CD4-positive, alpha-beta T cell (primary cell): ENCODE measurements at regions not wholly inside any gene's neighbourhood (a gene's known extent, or its start where the extent isn't known, plus 50 kb on each side); places are given as distances from the start of the nearest gene placed in this dataset.

ENCODE experiments used
- ATAC-seq: fragments of 200-7000 bp; cut with Tn5 transposase; one replicate; pipeline ENCODE4 v1.10.0; 2022; ENCODE audit warnings: mild to moderate bottlenecking; ENCODE audit not compliant: poor library complexity
- CTCF ChIA-PET: fragments of 350-600 bp; sonication (Branson Sonifier 250); formaldehyde crosslinking; loops from one replicate; lab custom pipeline; 2021; ENCODE audit warnings: antibody characterized with exemption, inconsistent platforms; lab: Charles Lee
- POLR2A ChIA-PET: fragments of 350-600 bp; sonication (Branson Sonifier 250); formaldehyde crosslinking; loops from one replicate; lab custom pipeline; 2021; ENCODE audit warnings: antibody characterized with exemption, inconsistent platforms; lab: Charles Lee
- DNase-seq, 14 experiments: peaks; one replicate each; pipeline ENCODE4 v3.0.0-alpha.2; 2013 to 2020; ENCODE audit warnings: mixed read lengths in 2 of 14
- H3K27ac ChIP-seq, 2 donors: one replicate each; pipeline versions ENCODE4 v1.5.1 to v1.7.0; 2013; ENCODE audit warnings: low read length in 2 of 2, low read depth in 1 of 2, mild to moderate bottlenecking in 1 of 2
- H3K27me3 ChIP-seq, 2 experiments: 1 replicate in 1 of 2; 2 replicates in 1 of 2; pipeline versions ENCODE4 v1.6.1 to v1.7.0; 2013; ENCODE audit warnings: low read length in 2 of 2, control low read depth in 1 of 2, mild to moderate bottlenecking in 1 of 2, moderate library complexity in 1 of 2; ENCODE audit not compliant: insufficient read depth in 2 of 2, control insufficient read depth in 1 of 2
- H3K36me3 ChIP-seq: one replicate; pipeline ENCODE4 v1.6.1; 2013; ENCODE audit warnings: low read length, control low read depth; ENCODE audit not compliant: insufficient read depth
- H3K4me1 ChIP-seq: one replicate; pipeline ENCODE4 v1.6.1; 2013; ENCODE audit warnings: low read length, control low read depth; ENCODE audit not compliant: insufficient read depth
- H3K4me3 ChIP-seq: one replicate; pipeline ENCODE4 v1.5.1; 2013; ENCODE audit warnings: mild to moderate bottlenecking, low read length, moderate library complexity
- H3K9me3 ChIP-seq, 2 experiments: 1 replicate in 1 of 2; 2 replicates in 1 of 2; pipeline versions ENCODE4 v1.6.1 to v1.7.0; 2013; ENCODE audit warnings: low read length in 2 of 2, mild to moderate bottlenecking in 2 of 2, control low read depth in 1 of 2, moderate library complexity in 1 of 2; ENCODE audit not compliant: control insufficient read depth in 1 of 2, insufficient read depth in 1 of 2
- H3K27ac Mint-ChIP-seq: one replicate; pipeline ENCODE4 v1.8.0; 2020; ENCODE audit warnings: mixed read lengths
- H3K27me3 Mint-ChIP-seq: one replicate; pipeline ENCODE4 v1.8.0; 2021; ENCODE audit warnings: mixed read lengths
- H3K36me3 Mint-ChIP-seq: one replicate; pipeline ENCODE4 v1.8.0; 2021; ENCODE audit warnings: low read depth, mixed read lengths
- H3K4me1 Mint-ChIP-seq: one replicate; pipeline ENCODE4 v1.8.0; 2021; ENCODE audit warnings: low read depth, mixed read lengths
- H3K4me3 Mint-ChIP-seq: one replicate; pipeline ENCODE4 v1.8.0; 2020; ENCODE audit warnings: mild to moderate bottlenecking, mixed read lengths
- H3K9me3 Mint-ChIP-seq: one replicate; pipeline ENCODE4 v1.8.0; 2020; ENCODE audit warnings: mixed read lengths
- CTCF ChIP-seq: fragments of 200-600 bp; IDR thresholded peaks from one replicate; pipeline ENCODE4 v1.8.0; 2022; ENCODE audit warnings: antibody characterized with exemption, mild to moderate bottlenecking
- intact Hi-C, 2 experiments: fragments of 100-400 bp; cut with DNase I in 1 of 2; cut with micrococcal nuclease in 1 of 2; formaldehyde crosslinking; loops; one replicate each; pipeline versions ENCODE4 v1.15.1 to v1.9.0; 2023 to 2025; cut with DNase I, micrococcal nuclease

GRCh38 chr2:140061240-140061639, 1281.0 kb upstream of the NXPH2 start:
- no peaks in the 10 kb centered on the region for H3K4me1 Mint-ChIP-seq
- ChIA-PET POLR2A (no interaction called here), CTCF (no interaction called here)
- ATAC-seq (no peak), DNase-seq (no peak)
- H3K27me3 Mint-ChIP-seq = no peaks in the 10 kb centered on the region
- Histone ChIP-seq H3K4me3 (no peak overlapping the region), H3K36me3 (no peaks in the 10 kb centered on the region), H3K9me3 (peaks cover 0 to 6% of the 10 kb centered on the region in 2 experiments), H3K4me1 (no peaks in the 10 kb centered on the region), H3K27me3 (no peaks in the 10 kb centered on the region), H3K27ac (no peak overlapping the region)
- no peak for TF ChIP-seq CTCF
- H3K27ac Mint-ChIP-seq = no peak overlapping the region
- no peaks in the 10 kb centered on the region for H3K36me3 Mint-ChIP-seq
- peaks cover 22% of the 10 kb centered on the region for H3K9me3 Mint-ChIP-seq
- H3K4me3 Mint-ChIP-seq = no peak overlapping the region
- intact Hi-C loops = no loop called here

GRCh38 chr2:140057928-140058327, 1277.7 kb upstream of the NXPH2 start:
- no peaks in the 10 kb centered on the region for H3K4me1 Mint-ChIP-seq
- Histone ChIP-seq H3K4me3 (no peak overlapping the region), H3K4me1 (no peaks in the 10 kb centered on the region), H3K36me3 (no peaks in the 10 kb centered on the region), H3K27ac (no peak overlapping the region), H3K27me3 (no peaks in the 10 kb centered on the region), H3K9me3 (peaks cover 0 to 6% of the 10 kb centered on the region in 2 experiments)
- no peak overlapping the region for H3K27ac Mint-ChIP-seq
- ChIA-PET POLR2A (no interaction called here), CTCF (no interaction called here)
- H3K27me3 Mint-ChIP-seq = no peaks in the 10 kb centered on the region
- no peak overlapping the region for H3K4me3 Mint-ChIP-seq
- H3K36me3 Mint-ChIP-seq = no peaks in the 10 kb centered on the region
- no peak for ATAC-seq
- H3K9me3 Mint-ChIP-seq = peaks cover 21% of the 10 kb centered on the region
- TF ChIP-seq CTCF = no peak
- DNase-seq = no peak
- intact Hi-C loops = no loop called here

GRCh38 chr2:140041811-140042210, 1261.6 kb upstream of the NXPH2 start:
- H3K27ac Mint-ChIP-seq = no peak overlapping the region
- Histone ChIP-seq H3K4me3 (no peak overlapping the region), H3K27me3 (no peaks in the 10 kb centered on the region), H3K9me3 (peaks cover 0 to 8% of the 10 kb centered on the region in 2 experiments), H3K36me3 (no peaks in the 10 kb centered on the region), H3K4me1 (no peaks in the 10 kb centered on the region), H3K27ac (no peak overlapping the region)
- no peaks in the 10 kb centered on the region for H3K36me3 Mint-ChIP-seq
- POLR2A ChIA-PET = no interaction called here
- no peak overlapping the region for H3K4me3 Mint-ChIP-seq
- H3K9me3 Mint-ChIP-seq = peaks cover 16% of the 10 kb centered on the region
- no peaks in the 10 kb centered on the region for H3K27me3 Mint-ChIP-seq
- TF ChIP-seq CTCF = no peak
- intact Hi-C loops = no loop called here
- no peak for ATAC-seq
- no peak for DNase-seq
- H3K4me1 Mint-ChIP-seq = no peaks in the 10 kb centered on the region
- CTCF ChIA-PET = no interaction called here
